Glutamatergic neuron (in vitro differentiated cells): ENCODE measurements at regions not wholly inside any gene's neighbourhood (a gene's known extent, or its start where the extent isn't known, plus 50 kb on each side); places are given as distances from the start of the nearest gene placed in this dataset.

Source experiments
- DNase-seq: peaks from one replicate; pipeline ENCODE4 v3.0.0; 2022
- H3K27ac Mint-ChIP-seq: one replicate; pipeline ENCODE4 v1.8.0; 2020; ENCODE audit warnings: mild to moderate bottlenecking, mixed read lengths, inconsistent platforms; ENCODE audit not compliant: unreplicated experiment
- H3K27me3 Mint-ChIP-seq: one replicate; pipeline ENCODE4 v1.8.0; 2020; ENCODE audit warnings: mild to moderate bottlenecking, moderate library complexity, mixed read lengths, inconsistent platforms; ENCODE audit not compliant: unreplicated experiment
- H3K36me3 Mint-ChIP-seq: one replicate; pipeline ENCODE4 v1.8.0; 2020; ENCODE audit warnings: mild to moderate bottlenecking, mixed read lengths, inconsistent platforms; ENCODE audit not compliant: unreplicated experiment
- H3K4me1 Mint-ChIP-seq: one replicate; pipeline ENCODE4 v1.8.0; 2020; ENCODE audit warnings: mild to moderate bottlenecking, low read depth, mixed read lengths, inconsistent platforms; ENCODE audit not compliant: unreplicated experiment
- H3K4me3 Mint-ChIP-seq: one replicate; pipeline ENCODE4 v1.8.0; 2020; ENCODE audit warnings: mild to moderate bottlenecking, mixed read lengths, inconsistent platforms; ENCODE audit not compliant: unreplicated experiment
- H3K9me3 Mint-ChIP-seq: one replicate; pipeline ENCODE4 v1.8.0; 2020; ENCODE audit warnings: mild to moderate bottlenecking, moderate library complexity, mixed read lengths, inconsistent platforms; ENCODE audit not compliant: unreplicated experiment
- CTCF ChIP-seq: fragments of 200-600 bp; sonication (generic); IDR thresholded peaks from one replicate; pipeline ENCODE4 v1.5.0; 2021; ENCODE audit not compliant: partially characterized antibody, unreplicated experiment

- H3K4me3 Mint-ChIP-seq, result no peak overlapping the region
- H3K27ac Mint-ChIP-seq, result no peak overlapping the region
- peaks cover 2% of the 10 kb centered on the region for H3K9me3 Mint-ChIP-seq
- DNase-seq, result no peak
- H3K4me1 Mint-ChIP-seq, result peaks cover 4% of the 10 kb centered on the region
- H3K27me3 Mint-ChIP-seq, result no peaks in the 10 kb centered on the region
- no peak for TF ChIP-seq CTCF
- H3K36me3 Mint-ChIP-seq, result no peaks in the 10 kb centered on the region
Observed at GRCh38 chr2:126975671-126976655, 77.3 kb downstream of the TEX51 start.

GRCh38 chr2:126976721-126977328 is 78.1 kb downstream of the TEX51 start:
- Mint-ChIP-seq H3K9me3 (peaks cover 2% of the 10 kb centered on the region), H3K4me3 (no peak overlapping the region), H3K36me3 (no peaks in the 10 kb centered on the region), H3K4me1 (peaks cover 6% of the 10 kb centered on the region), H3K27ac (no peak overlapping the region), H3K27me3 (no peaks in the 10 kb centered on the region)
- TF ChIP-seq CTCF, result no peak
- DNase-seq, result no peak

- Mint-ChIP-seq H3K4me3 (no peak overlapping the region), H3K36me3 (no peaks in the 10 kb centered on the region), H3K27me3 (no peaks in the 10 kb centered on the region), H3K27ac (peak overlapping the region; percentile 38), H3K9me3 (peaks cover 2% of the 10 kb centered on the region), H3K4me1 (peaks cover 6% of the 10 kb centered on the region)
- TF ChIP-seq CTCF, result no peak
- DNase-seq, result no peak
Observed at GRCh38 chr2:126978333-126978732, 79.6 kb downstream of the TEX51 start.

- no peak overlapping the region for H3K4me3 Mint-ChIP-seq
- no peaks in the 10 kb centered on the region for H3K36me3 Mint-ChIP-seq
- DNase-seq, result no peak
- no peak for TF ChIP-seq CTCF
- H3K27ac Mint-ChIP-seq, result no peak overlapping the region
- no peaks in the 10 kb centered on the region for H3K27me3 Mint-ChIP-seq
- peaks cover 2% of the 10 kb centered on the region for H3K9me3 Mint-ChIP-seq
- peaks cover 6% of the 10 kb centered on the region for H3K4me1 Mint-ChIP-seq
Observed at GRCh38 chr2:126979039-126980003, 80.6 kb downstream of the TEX51 start.
